HG02943 (cell line): ENCODE measurements at regions not wholly inside any gene's neighbourhood (a gene's known extent, or its start where the extent isn't known, plus 50 kb on each side); places are given as distances from the start of the nearest gene placed in this dataset.
A peak's percentile ranks its signal among the peaks of the same experiment; 100 is the strongest.

Experiments used
- ATAC-seq: cut with Tn5 transposase; IDR thresholded peaks from one replicate; pipeline ENCODE4 v1.9.1; 2021; ENCODE audit warnings: mild to moderate bottlenecking, low read depth, moderate library complexity; ENCODE audit not compliant: unreplicated experiment

GRCh38 chr3:18127859-18128681 is 297.1 kb downstream of the SATB1 start:
- ATAC-seq, result no peak

GRCh38 chr3:18127174-18127858 is 297.8 kb downstream of the SATB1 start:
- ATAC-seq, result peak; percentile 88

GRCh38 chr3:18126772-18127171 is 298.4 kb downstream of the SATB1 start:
- ATAC-seq, result no peak

- no peak for ATAC-seq
Observed at GRCh38 chr3:18124501-18124900, 300.6 kb downstream of the SATB1 start.

- no peak for ATAC-seq
Observed at GRCh38 chr3:18122264-18122663, 302.9 kb downstream of the SATB1 start.

GRCh38 chr3:18121020-18121419 is 304.1 kb downstream of the SATB1 start:
- no peak for ATAC-seq

- ATAC-seq, result no peak
Observed at GRCh38 chr3:18119866-18120265, 305.3 kb downstream of the SATB1 start.

GRCh38 chr3:18114894-18115293 is 310.2 kb downstream of the SATB1 start:
- ATAC-seq, result no peak

- no peak for ATAC-seq
Observed at GRCh38 chr3:18113417-18113816, 311.7 kb downstream of the SATB1 start.

GRCh38 chr3:18112674-18113375 is 312.3 kb downstream of the SATB1 start:
- no peak for ATAC-seq

GRCh38 chr3:18111796-18112232 is 313.3 kb downstream of the SATB1 start:
- ATAC-seq, result peak; percentile 85

- ATAC-seq, result no peak
Observed at GRCh38 chr3:18103591-18103990, 321.5 kb downstream of the SATB1 start.

- no peak for ATAC-seq
Observed at GRCh38 chr3:18100121-18100520, 325.0 kb downstream of the SATB1 start.

- ATAC-seq, result no peak
Observed at GRCh38 chr3:18099611-18100010, 325.5 kb downstream of the SATB1 start.

GRCh38 chr3:18098960-18099587 is 326.1 kb downstream of the SATB1 start:
- no peak for ATAC-seq

GRCh38 chr3:18097989-18098388 is 327.1 kb downstream of the SATB1 start:
- no peak for ATAC-seq

GRCh38 chr3:18097473-18097872 is 327.7 kb downstream of the SATB1 start:
- no peak for ATAC-seq

GRCh38 chr3:18092726-18093125 is 332.4 kb downstream of the SATB1 start:
- ATAC-seq, result no peak

- no peak for ATAC-seq
Observed at GRCh38 chr3:18090377-18090776, 334.8 kb downstream of the SATB1 start.

- ATAC-seq, result no peak
Observed at GRCh38 chr3:18087988-18088387, 337.2 kb downstream of the SATB1 start.

- ATAC-seq, result no peak
Observed at GRCh38 chr3:18086760-18087159, 338.4 kb downstream of the SATB1 start.
